GM12865 (cell line): ENCODE measurements at regions not wholly inside any gene's neighbourhood (a gene's known extent, or its start where the extent isn't known, plus 50 kb on each side); places are given as distances from the start of the nearest gene placed in this dataset.

ENCODE experiments used
- DNase-seq: peaks from one replicate; pipeline ENCODE4 v3.0.0; 2010; ENCODE audit warnings: low read depth
- H3K4me3 ChIP-seq: 2 replicates; pipeline ENCODE4 v1.5.1; 2011; ENCODE audit warnings: mild to moderate bottlenecking, low read depth, low read length, control low read depth
- CTCF ChIP-seq: IDR thresholded peaks from 2 replicates; pipeline ENCODE4 v1.5.1; 2011; ENCODE audit warnings: low read length, control low read depth, low read depth, inconsistent platforms; ENCODE audit not compliant: insufficient read depth; ENCODE audit errors: missing control alignments

- no peak for DNase-seq
- no peak overlapping the region for H3K4me3 ChIP-seq
- TF ChIP-seq CTCF: no peak
These were observed 278.7 kb downstream of the ZNF608 start for GRCh38 chr5:124467745-124468144.

- no peak for TF ChIP-seq CTCF
- H3K4me3 ChIP-seq: no peak overlapping the region
- no peak for DNase-seq
These were observed 280.4 kb downstream of the ZNF608 start for GRCh38 chr5:124466011-124466410.

- no peak for DNase-seq
- H3K4me3 ChIP-seq: no peak overlapping the region
- TF ChIP-seq CTCF: no peak
These were observed 282.6 kb downstream of the ZNF608 start for GRCh38 chr5:124463851-124464250.

GRCh38 chr5:124462751-124463150 lies 283.7 kb downstream of the ZNF608 start:
- H3K4me3 ChIP-seq: no peak overlapping the region
- DNase-seq: no peak
- TF ChIP-seq CTCF: no peak

GRCh38 chr5:124461941-124462340 lies 284.5 kb downstream of the ZNF608 start:
- DNase-seq: no peak
- H3K4me3 ChIP-seq: no peak overlapping the region
- no peak for TF ChIP-seq CTCF

- DNase-seq: no peak
- H3K4me3 ChIP-seq: no peak overlapping the region
- no peak for TF ChIP-seq CTCF
These were observed 285.3 kb downstream of the ZNF608 start for GRCh38 chr5:124461157-124461556.

GRCh38 chr5:124460642-124461041 lies 285.8 kb downstream of the ZNF608 start:
- TF ChIP-seq CTCF: no peak
- no peak for DNase-seq
- H3K4me3 ChIP-seq: no peak overlapping the region
